SH-SY5Y (cell line): ENCODE measurements at regions not wholly inside any gene's neighbourhood (a gene's known extent, or its start where the extent isn't known, plus 50 kb on each side); places are given as distances from the start of the nearest gene placed in this dataset.

Source experiments
- GATA2 ChIP-seq: IDR thresholded peaks from 2 replicates; pipeline ENCODE4 v1.6.1; 2011; ENCODE audit warnings: mild to moderate bottlenecking, low read depth, low read length
- GATA3 ChIP-seq: IDR thresholded peaks from 2 replicates; pipeline ENCODE4 v1.6.1; 2011; ENCODE audit warnings: low read depth, mild to moderate bottlenecking, low read length, moderate library complexity

DNA sequence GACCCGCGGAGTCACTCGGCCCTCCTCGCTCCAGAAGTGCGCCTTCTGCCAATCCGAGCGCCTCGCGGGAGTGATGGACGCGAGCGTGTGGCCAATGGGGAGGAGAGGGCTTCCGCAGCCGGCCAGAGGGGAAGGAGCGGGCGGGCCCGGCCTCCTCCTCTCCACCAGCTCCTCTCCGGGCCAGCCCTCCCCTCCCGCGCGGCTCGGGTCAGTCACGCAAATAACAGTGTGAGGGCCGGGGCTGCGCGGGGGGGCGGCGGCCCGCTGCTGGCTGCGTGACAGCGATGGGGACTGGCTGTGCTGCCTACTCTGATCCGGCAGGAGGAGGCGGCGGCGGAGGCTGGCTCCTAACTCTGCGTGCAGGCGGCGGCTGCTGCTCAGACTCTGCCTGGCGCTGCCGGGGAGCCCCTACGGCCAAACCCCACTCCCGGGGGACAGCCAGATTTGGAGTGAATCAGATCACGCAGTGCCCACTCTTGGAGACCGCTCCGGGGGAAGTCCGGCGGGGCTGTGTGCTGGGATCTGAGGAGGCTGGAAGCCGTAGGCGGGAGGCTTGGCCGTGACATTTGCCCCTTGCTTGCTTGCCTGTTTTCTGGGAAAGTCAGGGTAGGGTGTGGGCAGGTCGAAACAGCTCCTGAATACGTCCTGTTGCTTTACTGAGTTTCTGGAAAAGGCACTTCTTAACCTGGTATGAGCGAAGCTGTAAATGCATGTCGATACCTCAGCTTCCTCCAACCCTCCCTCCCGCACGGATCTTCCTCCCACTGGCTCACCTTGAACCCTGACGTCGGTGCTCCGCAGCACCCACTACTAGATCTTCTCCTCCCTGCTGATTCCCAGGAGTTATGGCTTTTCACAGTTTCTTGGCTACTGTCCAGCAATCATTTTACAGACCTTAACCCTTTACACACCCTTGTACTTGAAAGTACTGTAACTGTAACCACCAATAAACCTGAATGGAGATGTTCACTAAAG is 97.9 kb upstream of the SERTAD2 start:
- TF ChIP-seq GATA2 (no peak), GATA3 (no peak)

DNA sequence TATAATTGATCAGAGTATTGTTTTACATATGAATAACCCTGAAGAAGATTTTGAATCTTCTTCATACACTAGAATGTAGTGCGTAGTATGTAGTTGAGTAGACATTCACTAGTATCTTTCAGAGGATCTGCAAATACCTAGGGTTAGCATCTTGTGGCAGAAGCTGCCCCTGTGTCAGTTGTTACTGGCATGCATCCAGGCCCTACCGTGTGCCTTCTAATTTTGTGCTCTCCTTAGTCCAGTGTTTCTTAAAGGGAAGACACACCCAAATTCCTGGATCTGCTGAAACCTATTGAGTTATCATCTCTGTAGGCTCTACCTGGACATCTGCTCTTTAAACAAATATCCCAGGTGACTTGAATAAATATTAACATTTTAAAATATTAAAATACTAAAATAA is 99.7 kb upstream of the SERTAD2 start:
- no peak for TF ChIP-seq GATA2
- no peak for TF ChIP-seq GATA3

DNA sequence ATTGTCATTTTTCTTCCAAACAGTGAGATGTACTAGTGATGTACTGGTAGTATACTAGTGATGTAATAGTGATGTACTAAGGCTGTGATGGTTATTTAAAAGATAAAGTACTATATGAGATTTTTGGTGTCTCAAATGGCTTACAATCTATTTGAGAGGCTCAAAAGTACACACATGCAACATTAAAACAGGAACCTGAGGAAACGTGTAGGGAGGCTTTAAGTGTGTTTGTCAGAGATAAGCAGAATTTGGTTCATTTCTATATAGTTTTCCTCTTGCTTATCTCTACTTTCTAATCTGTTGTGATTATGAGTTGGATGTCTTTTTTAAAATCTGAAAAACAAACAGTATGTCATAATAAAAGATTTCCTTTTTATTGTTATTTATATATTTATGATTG is 100.9 kb upstream of the SERTAD2 start:
- TF ChIP-seq GATA2 (no peak), GATA3 (no peak)

DNA sequence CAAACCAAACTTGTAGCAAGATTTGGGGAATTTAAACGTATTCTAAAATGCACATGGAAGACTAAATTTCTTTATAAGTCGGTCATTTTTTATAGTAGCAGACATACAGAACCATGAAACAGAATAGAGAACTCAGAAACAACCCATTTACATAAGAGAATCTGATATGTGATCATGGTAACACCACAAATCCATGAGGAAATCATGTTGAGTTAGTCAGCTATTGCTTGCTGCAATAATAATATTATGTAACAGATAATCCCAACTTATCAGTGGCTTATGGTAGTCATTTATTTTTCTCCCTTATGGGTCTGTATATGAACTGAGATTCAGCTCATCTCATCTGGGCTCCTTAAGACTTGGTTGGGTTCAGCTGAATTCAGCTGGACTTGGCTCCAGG is 103.4 kb upstream of the SERTAD2 start:
- TF ChIP-seq GATA2: no peak
- TF ChIP-seq GATA3: no peak

DNA sequence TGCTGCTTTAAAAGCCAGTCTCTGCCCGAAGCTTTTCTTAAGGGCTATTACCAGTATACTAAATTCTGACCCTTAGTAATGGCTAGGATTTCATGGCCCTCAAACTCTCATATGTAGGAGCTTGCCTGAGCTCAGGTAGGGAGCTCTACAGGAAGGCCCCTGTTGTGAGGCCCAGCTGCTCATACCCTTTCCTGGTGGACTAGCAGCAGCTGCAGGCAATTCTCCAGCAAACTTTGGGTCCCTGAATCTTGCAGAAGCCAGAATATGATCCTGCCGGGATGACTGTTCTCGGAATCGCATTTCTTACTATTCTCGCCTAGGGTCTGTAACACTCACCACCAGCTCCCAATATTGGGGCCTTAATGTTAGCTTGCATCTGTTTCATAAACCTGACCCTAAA is 106.4 kb upstream of the SERTAD2 start:
- TF ChIP-seq GATA2 (no peak), GATA3 (no peak)

DNA sequence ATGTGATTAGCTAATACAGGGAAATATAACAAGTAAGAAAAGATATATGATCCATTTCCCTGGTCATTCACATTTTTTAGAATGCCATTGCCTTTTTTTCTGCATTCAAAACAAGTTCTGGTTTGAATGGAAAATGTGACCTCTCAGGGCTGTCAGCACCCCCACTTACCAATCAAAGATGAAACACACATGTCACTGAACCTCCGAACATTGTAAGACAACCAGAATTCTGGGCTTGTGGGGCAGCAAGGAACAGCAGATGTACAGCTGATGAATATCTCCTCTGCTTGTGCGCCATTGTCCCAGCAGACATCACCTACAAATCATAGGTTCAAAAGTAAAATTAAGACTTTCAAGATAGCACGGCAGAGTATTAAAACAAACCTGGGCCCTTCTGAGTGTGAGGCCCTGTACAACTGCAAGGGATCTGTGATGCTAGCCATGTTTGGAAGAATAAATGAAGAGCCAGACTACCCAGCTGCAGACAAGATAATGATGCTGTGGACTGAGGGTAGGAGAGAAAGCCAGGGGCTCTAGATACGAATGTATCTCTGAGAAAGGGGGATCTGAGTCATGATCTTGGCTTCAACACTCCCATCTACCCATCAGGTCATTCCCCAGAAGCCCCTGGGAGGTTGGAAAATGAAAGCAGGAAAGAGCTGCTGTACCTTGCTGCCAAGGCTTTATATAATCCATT is 108.7 kb upstream of the SERTAD2 start:
- TF ChIP-seq GATA2 (no peak), GATA3 (no peak)

DNA sequence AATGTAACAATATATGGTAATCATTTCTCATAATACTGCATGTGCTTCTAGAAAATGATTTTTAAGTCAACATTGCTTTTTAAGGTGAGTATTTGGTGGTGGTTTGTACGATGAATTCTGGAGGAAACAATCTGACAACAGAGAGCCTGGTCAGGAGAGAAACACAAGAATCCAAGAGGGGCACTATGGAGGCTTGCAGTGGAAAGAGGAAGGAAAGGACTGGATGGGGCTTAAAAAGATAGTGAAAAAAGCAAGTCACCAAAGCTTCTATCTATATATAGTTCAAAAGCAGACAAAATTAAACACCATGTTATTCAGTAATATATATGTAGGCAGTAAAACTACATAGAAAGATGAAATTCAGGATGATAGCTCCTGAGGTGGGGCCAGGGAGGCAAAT is 109.4 kb upstream of the SERTAD2 start:
- TF ChIP-seq GATA3 (no peak), GATA2 (no peak)

DNA sequence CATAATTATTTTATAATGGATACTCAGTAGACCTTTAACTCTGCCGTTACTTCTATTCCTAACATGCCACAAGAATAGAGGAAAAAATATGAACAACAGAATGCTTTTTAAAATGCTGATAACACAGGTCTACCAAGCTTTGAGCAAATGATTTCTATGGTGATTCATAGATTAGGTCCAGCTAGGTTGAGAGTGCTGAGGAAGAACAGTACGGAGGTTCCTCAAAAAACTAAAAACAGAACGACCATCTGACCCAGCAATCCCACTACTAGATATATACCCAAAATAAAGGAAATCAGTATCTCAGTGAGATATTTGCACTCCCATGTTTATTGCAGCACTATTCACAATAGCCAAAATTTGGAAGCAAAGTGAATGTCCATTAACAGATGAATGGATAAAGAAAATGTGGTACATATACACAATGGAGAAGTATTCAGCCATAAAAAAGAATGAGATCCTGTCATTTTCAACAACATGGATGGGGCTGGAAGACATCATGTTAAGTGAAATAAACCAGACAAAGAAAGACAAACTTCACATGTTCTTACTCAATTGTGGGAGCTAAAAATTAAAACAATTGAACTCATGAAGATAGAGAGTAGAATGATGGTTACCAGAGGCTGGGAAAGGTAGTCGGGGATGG is 111.6 kb upstream of the SERTAD2 start:
- TF ChIP-seq GATA3 (no peak), GATA2 (no peak)

DNA sequence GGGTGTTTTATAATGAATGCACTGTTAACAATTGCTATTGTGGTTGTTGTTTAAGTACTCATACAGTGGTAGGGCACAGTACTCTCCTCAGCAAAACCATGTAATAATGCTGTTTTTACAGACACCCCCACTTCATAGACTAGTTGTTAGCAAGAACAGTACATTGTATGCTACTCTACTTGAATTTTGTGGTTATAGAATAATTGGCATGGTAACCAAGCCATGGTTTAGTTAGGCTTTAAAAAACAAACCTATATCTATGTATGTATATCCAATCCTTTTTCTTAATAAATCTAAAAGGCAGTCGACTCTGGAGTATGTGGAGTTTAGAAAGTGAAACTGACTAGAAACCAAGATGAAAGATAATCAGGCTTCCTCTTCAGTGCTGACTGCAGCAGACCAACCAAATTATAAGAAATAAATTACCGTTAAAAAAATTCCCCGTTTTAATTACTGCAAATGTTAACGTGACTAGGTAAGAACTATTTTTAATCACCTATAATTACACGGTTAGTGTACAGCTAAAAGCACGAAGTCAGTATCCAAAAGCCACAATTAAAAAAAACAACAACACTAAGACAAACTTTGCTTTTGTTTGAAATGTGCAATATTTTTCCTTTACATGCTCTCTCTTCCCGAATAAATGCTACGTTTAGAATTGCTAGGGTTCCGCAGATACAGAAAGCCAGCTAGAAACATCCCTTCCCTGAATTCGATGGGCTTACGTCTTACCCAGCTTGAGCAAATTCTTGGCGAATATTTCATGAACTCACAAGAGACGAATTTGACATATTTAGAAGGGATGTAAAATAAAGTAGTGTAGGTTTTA is 113.3 kb upstream of the SERTAD2 start:
- TF ChIP-seq GATA3 (no peak), GATA2 (no peak)

DNA sequence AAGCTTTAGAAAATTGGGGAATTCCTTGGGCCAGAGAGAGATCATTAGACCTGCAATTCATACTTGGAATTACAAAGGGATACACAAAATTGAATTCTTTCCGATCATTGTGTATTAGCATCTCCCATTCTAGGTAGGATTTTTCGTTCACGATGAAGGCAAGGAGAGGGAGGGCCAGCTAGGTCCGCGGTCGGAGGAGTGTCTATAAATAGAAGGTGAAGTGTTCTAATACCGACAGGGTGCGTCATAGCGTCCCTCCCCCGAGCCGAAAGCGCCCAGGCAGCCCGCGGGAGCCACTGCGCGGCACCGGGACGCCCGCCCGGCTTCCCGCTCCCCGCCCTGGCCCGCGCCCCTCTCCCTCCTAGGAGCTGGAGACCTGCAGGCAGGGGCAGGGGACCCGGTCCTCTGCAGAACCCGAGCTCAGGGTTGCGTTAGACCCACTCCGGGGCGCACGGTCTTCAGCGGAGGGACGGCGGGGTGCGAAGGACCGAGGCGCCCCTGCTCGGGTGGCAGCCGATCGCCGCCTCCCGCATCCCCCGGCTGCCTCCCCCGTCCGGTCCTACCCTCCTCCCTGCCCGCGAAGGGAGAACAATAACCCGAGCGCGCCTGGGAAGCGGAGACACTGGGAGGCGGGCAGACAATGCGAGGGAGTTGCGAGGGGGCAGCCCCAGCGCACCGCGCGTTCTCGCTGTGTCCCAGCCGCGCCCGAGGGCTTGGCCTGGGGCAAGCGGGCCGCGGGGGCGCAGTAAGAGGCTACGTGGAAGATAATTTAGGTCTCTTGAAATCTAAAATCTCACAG is 114.2 kb upstream of the SERTAD2 start:
- TF ChIP-seq GATA3: no peak
- TF ChIP-seq GATA2: peak; percentile 39; the same call in 1 of the 2 replicates

DNA sequence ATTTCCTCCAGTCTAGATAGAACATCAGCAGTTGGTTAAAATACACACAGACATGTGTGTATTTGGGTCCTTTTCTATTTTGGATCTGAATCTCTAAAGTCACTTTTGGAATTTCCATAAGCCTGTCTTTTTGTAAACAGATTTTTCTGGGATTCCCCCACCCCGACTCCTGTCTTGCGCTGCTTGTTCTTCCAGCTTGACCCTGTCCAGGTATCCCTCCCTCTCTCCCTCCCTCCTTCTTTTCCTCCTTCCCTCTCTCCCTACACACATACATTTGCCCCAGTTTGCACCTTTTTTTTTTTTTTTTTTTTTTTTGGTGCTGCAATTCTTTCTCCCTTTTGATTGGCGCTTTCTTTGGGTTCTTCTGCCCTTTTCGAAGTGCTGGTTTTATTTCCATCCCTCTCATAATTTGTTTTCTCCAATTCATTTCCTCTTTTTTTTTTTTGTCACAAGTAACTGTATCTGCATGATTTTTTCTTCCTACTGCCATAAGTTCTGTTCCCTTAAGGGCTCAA is 114.8 kb upstream of the SERTAD2 start:
- TF ChIP-seq GATA2 (no peak; the same call in 1 of the 2 replicates), GATA3 (no peak)

DNA sequence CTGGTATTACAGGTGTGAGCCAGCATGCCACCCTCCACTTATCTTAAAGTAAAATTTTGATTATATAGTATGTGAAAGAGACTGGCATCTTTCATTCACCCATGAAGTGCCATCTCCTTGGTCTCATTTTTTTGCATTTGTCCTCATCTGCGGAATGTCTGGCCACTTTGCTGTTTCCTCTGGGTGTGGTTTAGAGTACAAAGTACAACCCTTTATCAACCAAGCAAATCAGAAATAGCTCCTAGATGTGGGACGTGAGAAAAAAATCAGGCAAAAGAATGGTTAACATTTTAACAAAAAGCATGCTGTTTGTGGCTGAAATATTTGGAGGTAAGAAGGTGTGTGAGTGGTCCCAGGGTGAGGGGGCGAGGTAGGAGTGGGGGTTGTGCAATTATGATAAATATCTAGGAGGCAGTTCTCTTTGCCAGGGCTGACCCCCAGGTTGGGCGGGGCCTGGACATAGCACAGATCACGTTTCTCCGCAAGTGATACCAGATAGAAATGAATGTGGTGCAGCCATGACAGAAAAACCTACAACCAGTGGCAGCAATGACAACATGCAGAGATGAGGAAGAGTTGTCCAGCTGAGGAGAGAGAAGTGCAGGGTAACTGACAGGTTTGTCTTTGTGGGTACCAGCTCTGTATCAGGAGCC is 115.8 kb upstream of the SERTAD2 start:
- TF ChIP-seq GATA2: no peak
- TF ChIP-seq GATA3: no peak
